Endodermal cell (in vitro differentiated cells): ENCODE measurements at regions not wholly inside any gene's neighbourhood (a gene's known extent, or its start where the extent isn't known, plus 50 kb on each side); places are given as distances from the start of the nearest gene placed in this dataset.

ENCODE experiments used
- DNase-seq: peaks from one replicate; pipeline ENCODE4 v3.0.0-alpha.2; 2017
- H3K27ac ChIP-seq: 2 replicates; pipeline ENCODE4 v1.5.1; 2013; ENCODE audit warnings: mild to moderate bottlenecking, low read depth, low read length, moderate library complexity
- H3K27me3 ChIP-seq: 2 replicates; pipeline ENCODE4 v1.6.1; 2013; ENCODE audit warnings: mild to moderate bottlenecking, low read length, moderate library complexity; ENCODE audit not compliant: insufficient read depth, control insufficient read depth, poor library complexity, severe bottlenecking
- H3K36me3 ChIP-seq: 2 replicates; pipeline ENCODE4 v1.7.0; 2013; ENCODE audit warnings: mild to moderate bottlenecking, low read length, moderate library complexity; ENCODE audit not compliant: control insufficient read depth, insufficient read depth
- H3K4me1 ChIP-seq: one replicate; pipeline ENCODE4 v1.7.0; 2013; ENCODE audit warnings: low read length; ENCODE audit not compliant: control insufficient read depth, insufficient read depth
- H3K4me3 ChIP-seq: 2 replicates; pipeline ENCODE4 v1.5.1; 2013; ENCODE audit warnings: mild to moderate bottlenecking, low read length, moderate library complexity
- H3K9ac ChIP-seq: 2 replicates; pipeline ENCODE4 v1.6.1; 2013; ENCODE audit warnings: mild to moderate bottlenecking, low read length, moderate library complexity; ENCODE audit not compliant: poor library complexity, severe bottlenecking; ENCODE audit errors: extremely low read depth
- H3K9me3 ChIP-seq: 2 replicates; pipeline ENCODE4 v1.6.1; 2013; ENCODE audit warnings: mild to moderate bottlenecking, low read length, moderate library complexity; ENCODE audit not compliant: control insufficient read depth
- H3K27ac Mint-ChIP-seq: 2 replicates; pipeline ENCODE4 v1.8.0; 2020; ENCODE audit warnings: mixed read lengths
- H3K27me3 Mint-ChIP-seq: 2 replicates; pipeline ENCODE4 v1.8.0; 2021; ENCODE audit warnings: mild to moderate bottlenecking, mixed read lengths; ENCODE audit not compliant: insufficient read depth
- H3K36me3 Mint-ChIP-seq: 2 replicates; pipeline ENCODE4 v1.8.0; 2020; ENCODE audit warnings: low read depth, mixed read lengths
- H3K4me1 Mint-ChIP-seq: 2 replicates; pipeline ENCODE4 v1.8.0; 2020; ENCODE audit warnings: mixed read lengths
- H3K4me3 Mint-ChIP-seq: 2 replicates; pipeline ENCODE4 v1.8.0; 2020; ENCODE audit warnings: mild to moderate bottlenecking, moderate library complexity, mixed read lengths
- H3K9me3 Mint-ChIP-seq: 2 replicates; pipeline ENCODE4 v1.8.0; 2020; ENCODE audit warnings: mild to moderate bottlenecking, mixed read lengths
- CTCF ChIP-seq: fragments of 200-600 bp; sonication (generic); conservative IDR thresholded peaks from 2 replicates; pipeline ENCODE4 v1.5.0; 2021; ENCODE audit warnings: antibody characterized with exemption, mild to moderate bottlenecking
- WGBS, 2 experiments: methylation state at CpG; one replicate each; pipeline versions ENCODE4 v1.1.5 to v1.1.7; 2013; ENCODE audit warnings: missing lambda C conversion rate in 2 of 2, mixed read lengths in 1 of 2; ENCODE audit not compliant: insufficient coverage in 1 of 2, insufficient read length in 1 of 2; 5-methylcytosine and 5-hydroxymethylcytosine counted together

- DNase-seq: no peak
- no peak for TF ChIP-seq CTCF
- H3K4me3 Mint-ChIP-seq: no peak overlapping the region
- Histone ChIP-seq H3K27me3 (no peaks in the 10 kb centered on the region), H3K9ac (no peak overlapping the region), H3K36me3 (no peaks in the 10 kb centered on the region), H3K4me1 (peaks cover 2% of the 10 kb centered on the region), H3K4me3 (no peak overlapping the region), H3K9me3 (no peaks in the 10 kb centered on the region), H3K27ac (no peak overlapping the region)
- no peaks in the 10 kb centered on the region for H3K4me1 Mint-ChIP-seq
- H3K27ac Mint-ChIP-seq: no peak overlapping the region
- H3K36me3 Mint-ChIP-seq: no peaks in the 10 kb centered on the region
- no peaks in the 10 kb centered on the region for H3K9me3 Mint-ChIP-seq
- 93 to 100% methylated on average over 2 of the region's 2 CpGs for WGBS, 2 experiments
- no peaks in the 10 kb centered on the region for H3K27me3 Mint-ChIP-seq
Observed at GRCh38 chr4:60800701-60801100, 399.4 kb upstream of the ADGRL3 start.

GRCh38 chr4:60805500-60806313, 394.4 kb upstream of the ADGRL3 start:
- no peaks in the 10 kb centered on the region for H3K27me3 ChIP-seq
- H3K27me3 Mint-ChIP-seq: no peaks in the 10 kb centered on the region
- H3K9ac ChIP-seq: no peak overlapping the region

GRCh38 chr4:60808726-60809485, 391.2 kb upstream of the ADGRL3 start:
- Mint-ChIP-seq H3K36me3 (no peaks in the 10 kb centered on the region), H3K9me3 (no peaks in the 10 kb centered on the region), H3K4me1 (no peaks in the 10 kb centered on the region), H3K4me3 (no peak overlapping the region), H3K27me3 (no peaks in the 10 kb centered on the region), H3K27ac (no peak overlapping the region)
- Histone ChIP-seq H3K9ac (no peak overlapping the region), H3K27me3 (no peaks in the 10 kb centered on the region), H3K4me3 (no peak overlapping the region), H3K9me3 (no peaks in the 10 kb centered on the region), H3K36me3 (no peaks in the 10 kb centered on the region), H3K4me1 (no peaks in the 10 kb centered on the region), H3K27ac (no peak overlapping the region)
- DNase-seq: no peak
- no peak for TF ChIP-seq CTCF
- 75 to 90% methylated on average over 1 of the region's 1 CpG for WGBS, 2 experiments

More at GRCh38 chr4:60805500-60806313, 394.4 kb upstream of the ADGRL3 start:
- H3K4me1 ChIP-seq: peaks cover 2% of the 10 kb centered on the region
- no peaks in the 10 kb centered on the region for H3K36me3 ChIP-seq
- H3K4me3 Mint-ChIP-seq: no peak overlapping the region
- no peak overlapping the region for H3K4me3 ChIP-seq
- peak; percentile 81 for TF ChIP-seq CTCF
- H3K27ac ChIP-seq: no peak overlapping the region
- peak; percentile 55 for DNase-seq
- no peak overlapping the region for H3K27ac Mint-ChIP-seq
- H3K9me3 Mint-ChIP-seq: no peaks in the 10 kb centered on the region
- H3K36me3 Mint-ChIP-seq: no peaks in the 10 kb centered on the region
- no peaks in the 10 kb centered on the region for H3K9me3 ChIP-seq
- no peaks in the 10 kb centered on the region for H3K4me1 Mint-ChIP-seq
- 61 to 63% methylated on average over 6 of the region's 6 CpGs for WGBS, 2 experiments
